Adipocyte (in vitro differentiated cells): ENCODE measurements at regions not wholly inside any gene's neighbourhood (a gene's known extent, or its start where the extent isn't known, plus 50 kb on each side); places are given as distances from the start of the nearest gene placed in this dataset.

Source experiments
- DNase-seq: peaks from one replicate; pipeline ENCODE4 v3.0.0-alpha.2; 2015; ENCODE audit warnings: low read depth
- H3K27me3 ChIP-seq: replicated peaks from 2 replicates; pipeline ENCODE4 v1.7.0; 2013; ENCODE audit warnings: mild to moderate bottlenecking, low read length, moderate library complexity; ENCODE audit not compliant: control insufficient read depth, insufficient read depth
- H3K36me3 ChIP-seq: 2 replicates; pipeline ENCODE4 v1.7.0; 2013; ENCODE audit warnings: low read length, mild to moderate bottlenecking, moderate library complexity; ENCODE audit not compliant: control insufficient read depth, insufficient read depth, severe bottlenecking
- H3K4me1 ChIP-seq: 2 replicates; pipeline ENCODE4 v1.7.0; 2013; ENCODE audit warnings: mild to moderate bottlenecking, low read length, moderate library complexity; ENCODE audit not compliant: control insufficient read depth, insufficient read depth
- H3K4me3 ChIP-seq: 2 replicates; pipeline ENCODE4 v1.7.0; 2013; ENCODE audit warnings: mild to moderate bottlenecking, low read length, moderate library complexity
- H3K9ac ChIP-seq: 2 replicates; pipeline ENCODE4 v1.7.0; 2013; ENCODE audit warnings: mild to moderate bottlenecking, low read length, moderate library complexity
- H3K9me3 ChIP-seq: 2 replicates; pipeline ENCODE4 v1.7.0; 2013; ENCODE audit warnings: mild to moderate bottlenecking, low read length, moderate library complexity; ENCODE audit not compliant: control insufficient read depth

- DNase-seq = no peak
- Histone ChIP-seq H3K36me3 (no peaks in the 10 kb centered on the region), H3K9ac (no peak overlapping the region), H3K4me3 (no peak overlapping the region), H3K4me1 (peaks cover 18% of the 10 kb centered on the region), H3K27me3 (peaks cover 79% of the 10 kb centered on the region), H3K9me3 (peaks cover 5% of the 10 kb centered on the region)
Observed at GRCh38 chr7:155371884-155372781, 74.5 kb downstream of the INSIG1 start.

GRCh38 chr7:155372782-155373358 lies 75.2 kb downstream of the INSIG1 start:
- H3K9me3 ChIP-seq = peaks cover 5% of the 10 kb centered on the region
- H3K9ac ChIP-seq = no peak overlapping the region
- no peak overlapping the region for H3K4me3 ChIP-seq
- peaks cover 86% of the 10 kb centered on the region for H3K27me3 ChIP-seq
- no peak for DNase-seq
- H3K4me1 ChIP-seq = peaks cover 21% of the 10 kb centered on the region
- no peaks in the 10 kb centered on the region for H3K36me3 ChIP-seq

- peak; percentile 15 for DNase-seq
Observed at GRCh38 chr7:155373359-155374273, 75.9 kb downstream of the INSIG1 start.

GRCh38 chr7:155374276-155375252 lies 76.9 kb downstream of the INSIG1 start:
- Histone ChIP-seq H3K4me1 (peaks cover 24% of the 10 kb centered on the region), H3K27me3 (peaks cover 91% of the 10 kb centered on the region), H3K9ac (no peak overlapping the region), H3K9me3 (peaks cover 5% of the 10 kb centered on the region), H3K4me3 (no peak overlapping the region), H3K36me3 (no peaks in the 10 kb centered on the region)
- DNase-seq = no peak

More at GRCh38 chr7:155373359-155374273, 75.9 kb downstream of the INSIG1 start:
- Histone ChIP-seq H3K9ac (no peak overlapping the region), H3K9me3 (peaks cover 5% of the 10 kb centered on the region), H3K36me3 (no peaks in the 10 kb centered on the region), H3K27me3 (peaks cover 90% of the 10 kb centered on the region), H3K4me3 (peak overlapping the region; percentile 53), H3K4me1 (peaks cover 24% of the 10 kb centered on the region)

GRCh38 chr7:155375337-155376277 lies 77.9 kb downstream of the INSIG1 start:
- H3K4me1 ChIP-seq = peaks cover 24% of the 10 kb centered on the region
- no peak for DNase-seq
- no peak overlapping the region for H3K4me3 ChIP-seq
- H3K9ac ChIP-seq = no peak overlapping the region
- peaks cover 92% of the 10 kb centered on the region for H3K27me3 ChIP-seq
- H3K36me3 ChIP-seq = no peaks in the 10 kb centered on the region
- H3K9me3 ChIP-seq = peaks cover 5% of the 10 kb centered on the region

- Histone ChIP-seq H3K4me1 (peaks cover 36% of the 10 kb centered on the region), H3K4me3 (peak overlapping the region; percentile 44), H3K36me3 (no peaks in the 10 kb centered on the region), H3K9ac (no peak overlapping the region), H3K27me3 (peaks cover 94% of the 10 kb centered on the region), H3K9me3 (peaks cover 5% of the 10 kb centered on the region)
- DNase-seq = no peak
Observed at GRCh38 chr7:155377071-155377837, 79.6 kb downstream of the INSIG1 start.

GRCh38 chr7:155377838-155378579 lies 79.9 kb upstream of the EN2 start:
- Histone ChIP-seq H3K4me3 (peak overlapping the region; percentile 44), H3K36me3 (no peaks in the 10 kb centered on the region)
- peak; percentile 50 for DNase-seq

GRCh38 chr7:155378580-155378934 lies 79.4 kb upstream of the EN2 start:
- Histone ChIP-seq H3K4me3 (no peak overlapping the region), H3K27me3 (peaks cover 95% of the 10 kb centered on the region), H3K9me3 (peaks cover 5% of the 10 kb centered on the region), H3K36me3 (no peaks in the 10 kb centered on the region), H3K9ac (no peak overlapping the region), H3K4me1 (peaks cover 29% of the 10 kb centered on the region)
- no peak for DNase-seq

More at GRCh38 chr7:155377838-155378579, 79.9 kb upstream of the EN2 start:
- peaks cover 5% of the 10 kb centered on the region for H3K9me3 ChIP-seq
- peaks cover 33% of the 10 kb centered on the region for H3K4me1 ChIP-seq
- no peak overlapping the region for H3K9ac ChIP-seq
- H3K27me3 ChIP-seq = peaks cover 94% of the 10 kb centered on the region
